ENCODE measurements at regions not wholly inside any gene's neighbourhood (a gene's known extent, or its start where the extent isn't known, plus 50 kb on each side); places are given as distances from the start of the nearest gene placed in this dataset.
A peak's percentile ranks its signal among the peaks of the same experiment; 100 is the strongest.

- TF ChIP-seq ZNF462 (CRISPR knock-in tag; IDR thresholded peaks at IDR 0.05) = no peak
- no peak for TF ChIP-seq NANOG (IDR thresholded peaks at IDR 0.05; ENCODE audit: borderline replicate concordance)
- TF ChIP-seq EZH2 (IDR thresholded peaks at IDR 0.05; ENCODE audit: low read depth, unreplicated experiment) = no peak
- TF ChIP-seq JUNB (IDR thresholded peaks at IDR 0.05; ENCODE audit: unreplicated experiment) = no peak
- no peak for TF ChIP-seq CREB1 (CRISPR knock-in tag; IDR thresholded peaks at IDR 0.05; ENCODE audit: low read depth)
- no peak for TF ChIP-seq POLR2AphosphoS5 (IDR thresholded peaks at IDR 0.05; ENCODE audit: low read depth)
- no peak for TF ChIP-seq ZNF331 (CRISPR knock-in tag; IDR thresholded peaks at IDR 0.05; ENCODE audit: low read depth)
- no peak for TF ChIP-seq STAT1 (IDR thresholded peaks at IDR 0.05; ENCODE audit: unreplicated experiment)
Measured at GRCh38 chr2:150572961-150573395, 85.5 kb upstream of the RND3 start (continued).

GRCh38 chr2:150572194-150572766, 84.8 kb upstream of the RND3 start:
- no peak for DNase-seq (ENCODE audit: low spot score)
- no peak overlapping the region for H3K4me3 Mint-ChIP-seq
- Histone ChIP-seq H3K27ac (ENCODE audit: low read depth) (no peak overlapping the region), H3K4me1 (ENCODE audit: insufficient read depth) (no peaks in the 10 kb centered on the region), H4K20me1 (replicated peaks; ENCODE audit: insufficient read depth) (no peaks in the 10 kb centered on the region), H3K4me2 (no peak overlapping the region), H3F3A (replicated peaks; ENCODE audit: low read depth) (no peaks in the 10 kb centered on the region), H3K27me3 (ENCODE audit: insufficient read depth) (no peaks in the 10 kb centered on the region), H3K36me3 (ENCODE audit: insufficient read depth) (no peaks in the 10 kb centered on the region), H3K4me3 (no peak overlapping the region), H3K79me2 (replicated peaks; ENCODE audit: insufficient read depth) (no peaks in the 10 kb centered on the region), H2AFZ (peak overlapping the region; percentile 20; the same call in 1 of the 2 replicates), H3K9me2 (ENCODE audit: insufficient read depth) (peaks cover 8% of the 10 kb centered on the region; the same call in 1 of the 2 replicates)
- H3K36me3 Mint-ChIP-seq (ENCODE audit: low read depth) = peaks cover under 1% of the 10 kb centered on the region; the same call in 1 of the 3 replicates
- H3K27ac Mint-ChIP-seq = no peak overlapping the region
- no peaks in the 10 kb centered on the region for H3K4me1 Mint-ChIP-seq
- no peak for ATAC-seq
- H3K27me3 Mint-ChIP-seq (ENCODE audit: insufficient read depth, low read depth, poor library complexity) = peaks cover 1% of the 10 kb centered on the region
- H3K9me3 Mint-ChIP-seq = peaks cover 6% of the 10 kb centered on the region; the same call in 2 of the 3 replicates
- TF ChIP-seq ZNF331 (CRISPR knock-in tag; IDR thresholded peaks at IDR 0.05; ENCODE audit: low read depth) (no peak), JUNB (IDR thresholded peaks at IDR 0.05; ENCODE audit: unreplicated experiment) (no peak), ZNF114 (CRISPR knock-in tag; IDR thresholded peaks at IDR 0.05) (no peak), CREB1 (CRISPR knock-in tag; IDR thresholded peaks at IDR 0.05; ENCODE audit: low read depth) (no peak), REST (IDR thresholded peaks at IDR 0.05; ENCODE audit: unreplicated experiment) (no peak), ETS1 (IDR thresholded peaks at IDR 0.05) (no peak), NANOG (IDR thresholded peaks at IDR 0.05; ENCODE audit: borderline replicate concordance) (no peak), CTCF (conservative IDR thresholded peaks at IDR 0.05; ENCODE audit: low read depth in 2 of 2) (no peak), POLR2AphosphoS5 (IDR thresholded peaks at IDR 0.05; ENCODE audit: low read depth) (no peak)

Data from GM23338 (cell line).